ENCODE measurements at regions not wholly inside any gene's neighbourhood (a gene's known extent, or its start where the extent isn't known, plus 50 kb on each side); places are given as distances from the start of the nearest gene placed in this dataset.
"Not testable (repeated sequence)": the region's sequence is repeated elsewhere in the genome, so short reads cannot be mapped to it uniquely, and the experiment has no call there.

GRCh38 chr11:19614370-19614940 lies 98.2 kb upstream of the NAV2 start:
- TF ChIP-seq, protein P1, sequence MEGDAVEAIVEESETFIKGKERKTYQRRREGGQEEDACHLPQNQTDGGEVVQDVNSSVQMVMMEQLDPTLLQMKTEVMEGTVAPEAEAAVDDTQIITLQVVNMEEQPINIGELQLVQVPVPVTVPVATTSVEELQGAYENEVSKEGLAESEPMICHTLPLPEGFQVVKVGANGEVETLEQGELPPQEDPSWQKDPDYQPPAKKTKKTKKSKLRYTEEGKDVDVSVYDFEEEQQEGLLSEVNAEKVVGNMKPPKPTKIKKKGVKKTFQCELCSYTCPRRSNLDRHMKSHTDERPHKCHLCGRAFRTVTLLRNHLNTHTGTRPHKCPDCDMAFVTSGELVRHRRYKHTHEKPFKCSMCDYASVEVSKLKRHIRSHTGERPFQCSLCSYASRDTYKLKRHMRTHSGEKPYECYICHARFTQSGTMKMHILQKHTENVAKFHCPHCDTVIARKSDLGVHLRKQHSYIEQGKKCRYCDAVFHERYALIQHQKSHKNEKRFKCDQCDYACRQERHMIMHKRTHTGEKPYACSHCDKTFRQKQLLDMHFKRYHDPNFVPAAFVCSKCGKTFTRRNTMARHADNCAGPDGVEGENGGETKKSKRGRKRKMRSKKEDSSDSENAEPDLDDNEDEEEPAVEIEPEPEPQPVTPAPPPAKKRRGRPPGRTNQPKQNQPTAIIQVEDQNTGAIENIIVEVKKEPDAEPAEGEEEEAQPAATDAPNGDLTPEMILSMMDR (conservative IDR thresholded peaks at IDR 0.05) = no peak
- no peak for TF ChIP-seq ZFX (IDR thresholded peaks at IDR 0.05)

GRCh38 chr11:19612025-19612424 lies 100.6 kb upstream of the NAV2 start:
- not testable (repeated sequence) for H3K27ac ChIP-seq

More at GRCh38 chr11:19614370-19614940, 98.2 kb upstream of the NAV2 start:
- no peak overlapping the region for H3K27ac ChIP-seq

GRCh38 chr11:19607656-19608360 lies 104.8 kb upstream of the NAV2 start:
- TF ChIP-seq, protein P1 (conservative IDR thresholded peaks at IDR 0.05) = no peak
- peak overlapping the region; percentile 77 for H3K27ac ChIP-seq

DNA sequence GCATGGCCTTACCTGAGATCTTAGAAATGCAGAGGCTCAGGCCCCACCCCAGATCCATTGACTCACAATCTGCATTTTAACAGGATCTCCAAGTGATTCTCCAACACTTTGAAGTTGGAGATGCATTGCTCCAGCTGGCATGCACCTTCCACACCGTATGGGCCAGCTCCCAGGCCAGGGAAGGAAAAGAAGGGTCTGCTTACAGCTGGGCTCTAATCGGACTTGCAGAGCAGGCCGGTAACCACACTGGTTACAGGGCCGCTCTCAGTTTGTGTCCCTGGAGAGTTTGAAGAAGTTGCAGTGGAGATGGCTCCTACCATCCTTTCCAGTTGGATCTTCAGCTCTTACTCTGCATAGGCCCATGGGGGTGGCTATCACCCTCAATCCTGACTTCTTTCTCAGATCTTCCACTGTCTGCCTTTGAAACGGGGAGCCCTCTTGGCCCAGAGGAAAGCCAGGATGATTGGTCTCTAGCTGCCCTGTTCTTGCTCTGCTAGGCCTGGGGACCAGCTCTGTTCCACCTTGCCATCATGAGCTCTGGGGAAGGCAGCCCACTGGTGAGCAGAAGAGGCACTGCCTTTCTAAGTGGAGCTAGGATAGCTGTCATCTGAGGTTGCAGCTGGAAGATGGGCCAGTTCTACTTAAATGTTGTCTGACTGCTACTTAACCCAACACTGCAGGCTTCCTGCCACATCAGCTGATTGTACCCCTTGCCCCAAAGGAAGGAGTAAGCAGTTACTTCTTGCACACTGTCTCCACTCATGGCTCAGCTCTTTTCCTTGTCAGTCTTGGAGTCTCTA lies 105.6 kb upstream of the NAV2 start:
- no peak for TF ChIP-seq ZFX (IDR thresholded peaks at IDR 0.05)
- TF ChIP-seq, protein P1 (conservative IDR thresholded peaks at IDR 0.05) = no peak
- peak overlapping the region; percentile 77 for H3K27ac ChIP-seq

DNA sequence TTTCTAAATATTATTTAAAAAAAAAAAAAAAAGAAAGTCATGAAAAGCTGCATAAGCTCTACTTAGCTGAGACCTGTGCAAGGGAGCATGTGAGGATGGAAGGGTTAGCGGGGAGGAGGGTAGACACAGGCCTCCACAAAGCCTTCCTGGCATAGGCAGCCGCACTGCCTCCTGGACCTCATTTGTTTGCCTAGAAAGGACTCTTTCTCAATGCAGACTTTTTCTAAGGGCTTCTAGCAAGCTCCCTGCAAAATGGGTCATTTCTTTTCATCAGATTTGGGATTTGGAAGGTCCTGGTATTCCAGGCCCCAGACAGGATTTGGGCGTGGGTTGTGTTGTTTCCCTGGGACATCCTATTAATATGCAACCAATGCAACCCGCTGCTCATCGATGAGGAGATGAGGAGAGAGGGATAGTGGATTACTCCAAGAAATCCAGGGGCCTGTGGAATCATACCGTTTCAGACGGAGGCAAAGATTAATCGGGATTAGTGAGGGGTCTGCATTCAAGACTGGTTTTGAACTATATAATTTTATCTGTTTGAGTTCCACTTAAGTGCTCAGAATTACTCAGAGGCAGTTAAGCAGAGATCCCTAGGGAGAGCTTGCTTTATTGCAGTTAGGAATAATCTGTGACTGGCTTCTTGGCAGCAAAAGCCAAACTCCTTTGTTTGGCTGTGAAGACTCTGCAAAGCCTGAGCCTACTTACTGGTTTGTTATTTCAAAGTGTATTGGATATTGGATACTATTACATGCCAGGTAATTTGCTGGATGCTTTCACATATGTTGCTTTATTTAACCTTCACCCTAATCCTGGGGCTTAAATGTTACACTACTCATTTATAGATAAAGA lies 106.9 kb upstream of the NAV2 start:
- TF ChIP-seq, protein P1 (conservative IDR thresholded peaks at IDR 0.05) = no peak
- no peak for TF ChIP-seq ZFX (IDR thresholded peaks at IDR 0.05)
- H3K27ac ChIP-seq = peak overlapping the region; percentile 77; the same call in 1 of the 2 replicates

DNA sequence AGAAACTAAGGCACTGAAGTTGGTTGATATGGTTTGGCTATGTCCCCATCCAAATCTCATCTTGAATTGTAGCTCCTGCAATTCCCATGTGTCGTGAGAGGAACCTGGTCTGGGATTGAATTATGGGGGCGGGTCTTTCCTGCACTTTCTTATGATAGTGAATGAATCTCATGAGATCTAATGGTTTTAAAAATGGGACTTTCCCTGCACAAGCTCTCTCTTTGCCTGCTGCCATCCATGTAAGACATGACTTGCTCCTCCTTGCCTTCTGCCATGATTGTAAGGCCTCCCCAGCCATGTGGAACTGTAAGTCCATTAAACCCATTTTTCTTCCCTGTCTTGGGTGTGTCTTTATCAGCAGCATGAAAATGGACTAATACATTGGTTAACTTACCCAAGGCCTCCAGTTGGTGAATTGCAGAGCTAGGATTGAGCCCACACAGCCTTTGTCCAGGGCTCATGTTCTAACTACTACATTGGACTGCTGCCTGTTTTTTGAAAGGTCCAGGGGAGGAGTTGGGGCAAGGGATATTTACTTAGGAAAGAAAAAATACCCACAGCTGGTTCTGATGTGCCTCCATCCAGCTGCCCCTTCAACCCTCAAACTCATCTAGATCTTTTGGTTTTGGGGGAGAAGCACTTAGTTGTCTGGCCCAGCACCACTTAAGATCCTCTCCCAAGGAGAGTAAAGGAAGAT lies 107.8 kb upstream of the NAV2 start:
- H3K27ac ChIP-seq = no peak overlapping the region
- no peak for TF ChIP-seq ZFX (IDR thresholded peaks at IDR 0.05)
- TF ChIP-seq, protein P1 (conservative IDR thresholded peaks at IDR 0.05) = no peak

DNA sequence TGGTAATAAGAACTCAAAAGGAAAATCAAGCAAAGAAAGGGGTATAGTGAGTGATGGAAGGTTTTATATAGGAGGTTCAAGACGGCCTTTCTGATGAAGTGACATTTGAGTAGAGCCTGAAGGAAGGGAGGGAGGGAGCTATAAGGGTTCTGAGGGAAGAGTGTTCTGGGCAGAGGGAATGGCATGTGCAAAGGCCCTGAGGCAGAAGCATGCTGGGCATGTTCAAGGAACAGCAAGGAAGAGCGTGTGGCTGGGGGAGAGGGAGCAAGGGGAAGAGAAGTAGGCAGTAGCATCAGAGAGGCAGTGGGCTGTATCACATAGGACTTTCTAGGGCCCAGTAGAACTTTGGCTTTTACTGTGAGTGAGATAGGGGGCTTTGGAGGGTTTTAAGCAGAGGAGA lies 108.9 kb upstream of the NAV2 start:
- TF ChIP-seq, protein P1 (conservative IDR thresholded peaks at IDR 0.05) = no peak
- no peak for TF ChIP-seq ZFX (IDR thresholded peaks at IDR 0.05)
- H3K27ac ChIP-seq = no peak overlapping the region

Measured in C4-2B (cell line).